IMR-90 (cell line): ENCODE measurements at regions not wholly inside any gene's neighbourhood (a gene's known extent, or its start where the extent isn't known, plus 50 kb on each side); places are given as distances from the start of the nearest gene placed in this dataset.

ENCODE experiments used
- CEBPB ChIP-seq: IDR thresholded peaks from 2 replicates; pipeline ENCODE4 v1.6.1; 2012; ENCODE audit warnings: low read depth, low read length, improper control_type of control experiment
- POLR2A ChIP-seq: IDR thresholded peaks from 2 replicates; pipeline ENCODE4 v1.6.1; 2012; ENCODE audit warnings: mild to moderate bottlenecking, low read depth, low read length
- RAD21 ChIP-seq: IDR thresholded peaks from 2 replicates; pipeline ENCODE4 v1.6.1; 2012; ENCODE audit warnings: low read length, improper control_type of control experiment
- TF ChIP-seq, protein P1 (sequence below): conservative IDR thresholded peaks from 2 replicates; pipeline ENCODE4 v1.5.1; 2012; ENCODE audit warnings: mild to moderate bottlenecking, low read depth, low read length, improper control_type of control experiment

DNA sequence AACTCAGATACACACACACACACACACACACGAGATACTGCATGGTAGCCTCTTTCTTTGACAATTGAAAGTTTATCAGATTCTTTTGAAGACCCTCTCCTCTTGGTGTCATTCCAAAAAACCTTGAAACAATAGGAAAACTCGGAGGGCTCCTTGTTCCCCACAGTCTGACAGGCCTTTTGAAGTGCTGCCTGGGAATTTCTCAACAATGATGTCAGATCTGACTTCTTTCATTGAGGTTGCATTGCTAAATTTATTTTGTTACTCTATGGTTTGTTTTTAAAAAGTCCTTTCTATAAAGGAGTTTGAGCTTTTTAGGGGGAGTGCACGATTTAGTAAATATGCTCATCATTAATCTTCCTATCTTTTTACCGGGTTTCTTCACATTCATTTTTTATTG, 583.9 kb downstream of the SEMA5A start:
- TF ChIP-seq, protein P1, sequence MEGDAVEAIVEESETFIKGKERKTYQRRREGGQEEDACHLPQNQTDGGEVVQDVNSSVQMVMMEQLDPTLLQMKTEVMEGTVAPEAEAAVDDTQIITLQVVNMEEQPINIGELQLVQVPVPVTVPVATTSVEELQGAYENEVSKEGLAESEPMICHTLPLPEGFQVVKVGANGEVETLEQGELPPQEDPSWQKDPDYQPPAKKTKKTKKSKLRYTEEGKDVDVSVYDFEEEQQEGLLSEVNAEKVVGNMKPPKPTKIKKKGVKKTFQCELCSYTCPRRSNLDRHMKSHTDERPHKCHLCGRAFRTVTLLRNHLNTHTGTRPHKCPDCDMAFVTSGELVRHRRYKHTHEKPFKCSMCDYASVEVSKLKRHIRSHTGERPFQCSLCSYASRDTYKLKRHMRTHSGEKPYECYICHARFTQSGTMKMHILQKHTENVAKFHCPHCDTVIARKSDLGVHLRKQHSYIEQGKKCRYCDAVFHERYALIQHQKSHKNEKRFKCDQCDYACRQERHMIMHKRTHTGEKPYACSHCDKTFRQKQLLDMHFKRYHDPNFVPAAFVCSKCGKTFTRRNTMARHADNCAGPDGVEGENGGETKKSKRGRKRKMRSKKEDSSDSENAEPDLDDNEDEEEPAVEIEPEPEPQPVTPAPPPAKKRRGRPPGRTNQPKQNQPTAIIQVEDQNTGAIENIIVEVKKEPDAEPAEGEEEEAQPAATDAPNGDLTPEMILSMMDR, result no peak
- TF ChIP-seq CEBPB (no peak), POLR2A (no peak), RAD21 (no peak)
